HG03064 (cell line): ENCODE measurements at regions not wholly inside any gene's neighbourhood (a gene's known extent, or its start where the extent isn't known, plus 50 kb on each side); places are given as distances from the start of the nearest gene placed in this dataset.
"Not testable (repeated sequence)": the region's sequence is repeated elsewhere in the genome, so short reads cannot be mapped to it uniquely, and the experiment has no call there.

Experiments
- ATAC-seq: cut with Tn5 transposase; IDR thresholded peaks from one replicate; pipeline ENCODE4 v1.9.1; 2021; ENCODE audit warnings: low read depth; ENCODE audit not compliant: unreplicated experiment

DNA sequence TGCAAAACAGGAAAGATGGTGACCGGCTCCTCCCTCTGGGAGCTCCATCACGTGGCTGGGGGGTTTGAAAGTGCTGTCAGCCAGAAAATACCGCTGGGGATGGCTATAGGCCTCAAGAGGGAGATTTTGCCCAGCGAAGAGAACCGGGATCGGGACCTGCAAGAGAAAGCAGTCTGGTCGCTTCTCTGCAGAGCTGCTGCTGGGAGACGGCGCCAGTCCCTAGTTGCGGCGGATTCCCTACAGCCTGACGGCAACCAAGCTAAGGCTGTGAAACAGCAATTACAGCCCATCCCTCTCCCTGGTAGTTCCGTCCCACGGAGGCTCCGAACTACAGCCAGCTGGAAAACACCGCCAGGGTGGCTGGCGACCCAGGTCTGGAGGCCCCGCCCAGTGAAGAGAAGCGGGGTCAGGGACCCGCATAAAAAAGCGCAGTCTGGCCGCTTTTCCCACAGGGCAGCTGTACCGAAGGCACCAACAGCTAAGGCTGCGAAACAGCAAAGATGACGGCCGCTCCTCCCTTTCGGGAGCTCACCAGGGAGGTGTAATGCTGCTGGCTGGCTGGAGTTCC is 238.1 kb upstream of the IRAK1BP1 start:
- no peak for ATAC-seq

DNA sequence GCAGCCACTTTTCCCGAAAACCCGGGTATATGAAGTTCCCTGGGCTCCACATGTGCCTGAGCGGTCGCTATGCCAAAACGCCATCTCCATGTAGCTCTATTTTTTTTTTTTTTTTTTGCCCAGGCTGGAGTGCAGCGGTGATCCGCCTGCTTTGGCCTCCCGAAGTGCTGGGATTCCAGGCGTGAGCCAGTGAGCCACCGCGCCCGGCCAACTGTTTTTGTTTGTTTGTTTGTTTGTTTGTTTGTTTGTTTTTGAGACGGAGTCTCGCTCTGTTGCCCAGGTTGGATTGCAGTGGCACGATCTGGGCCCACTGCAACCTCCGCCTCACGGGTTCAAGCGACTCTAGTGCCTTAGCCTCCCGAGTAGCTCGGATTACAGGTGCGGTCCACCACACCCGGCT is 237.5 kb upstream of the IRAK1BP1 start:
- no peak for ATAC-seq

DNA sequence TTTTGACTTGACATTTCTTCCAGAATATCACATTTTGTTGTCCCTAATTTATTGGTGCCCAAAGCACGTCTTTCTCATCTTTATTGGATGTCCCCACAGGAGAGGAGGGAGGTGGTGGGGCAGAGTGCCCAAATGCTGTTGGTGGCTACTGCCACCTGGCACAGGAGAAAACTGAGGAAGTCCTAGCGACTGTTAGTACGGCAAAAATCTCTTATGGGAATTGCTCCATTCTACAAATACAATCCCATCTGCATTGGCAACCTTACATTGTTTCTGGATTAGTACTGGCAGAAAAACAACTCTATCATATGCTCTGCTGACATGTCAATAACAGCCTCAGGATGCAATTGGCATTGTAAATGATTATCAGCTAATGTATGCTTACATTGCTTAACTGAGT is 235.4 kb upstream of the IRAK1BP1 start:
- no peak for ATAC-seq

DNA sequence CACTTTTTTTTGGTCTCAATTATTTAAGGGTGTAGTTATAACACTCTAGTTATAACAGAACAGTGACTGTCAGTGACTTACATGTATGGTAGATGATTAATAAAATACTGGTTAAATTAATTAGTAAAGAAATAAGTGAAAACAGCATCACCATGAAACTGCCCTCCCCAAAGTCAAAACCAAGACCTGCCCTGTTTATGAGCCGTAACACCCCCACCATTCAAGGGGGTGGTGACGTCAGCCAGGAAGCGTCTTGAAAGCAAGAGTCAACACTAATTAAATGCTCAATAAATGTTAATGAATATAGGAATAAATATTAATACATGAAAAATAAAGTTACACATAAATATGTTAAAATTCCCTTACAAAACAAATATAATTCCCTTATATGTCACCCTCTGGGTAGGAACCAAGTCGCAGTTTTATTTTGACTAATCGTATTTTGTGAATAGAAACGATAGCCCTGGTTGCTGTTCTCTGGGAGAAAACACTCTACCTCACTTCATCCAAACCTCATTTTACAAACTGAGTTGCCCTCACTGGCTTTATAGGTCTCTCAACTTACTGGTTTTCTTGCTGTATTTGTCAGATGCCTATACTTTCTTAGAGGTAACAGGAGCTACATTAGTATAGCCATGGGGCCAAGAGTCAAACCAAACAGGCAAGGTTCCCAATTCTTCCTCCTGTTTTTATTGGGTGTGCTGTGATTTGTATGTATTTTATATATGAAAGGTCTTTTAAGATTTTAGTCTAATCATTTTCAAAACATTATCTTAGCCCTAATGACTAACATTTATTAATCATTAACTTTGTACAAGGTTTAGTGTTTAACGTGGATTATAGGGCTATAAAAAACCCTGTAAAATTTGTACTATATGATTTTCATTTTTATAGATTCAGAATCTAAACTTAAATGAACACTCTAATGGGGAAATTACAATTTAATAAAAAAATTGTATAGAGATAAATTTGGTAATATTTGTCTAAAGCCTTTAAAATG is 227.9 kb upstream of the IRAK1BP1 start:
- no peak for ATAC-seq

DNA sequence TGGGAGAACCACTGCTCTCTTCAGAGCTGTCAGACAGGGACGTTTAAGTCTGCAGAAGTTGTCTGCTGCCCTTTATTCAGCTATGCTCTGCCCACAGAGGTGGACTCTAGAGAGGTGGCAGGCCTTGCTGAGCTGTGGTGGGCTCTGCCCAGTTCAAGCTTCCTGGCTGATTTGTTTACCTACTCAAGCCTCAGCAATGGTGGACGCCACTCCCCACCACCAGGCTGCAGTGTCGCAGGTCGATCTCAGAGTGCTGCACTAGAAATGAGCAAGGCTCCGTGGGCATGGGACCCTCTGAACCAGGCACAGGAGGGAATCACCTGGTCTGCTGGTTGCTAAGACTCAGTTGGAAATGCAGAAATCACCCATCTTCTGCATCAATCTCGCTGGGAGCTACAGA is 223.4 kb upstream of the IRAK1BP1 start:
- not testable (repeated sequence) for ATAC-seq

DNA sequence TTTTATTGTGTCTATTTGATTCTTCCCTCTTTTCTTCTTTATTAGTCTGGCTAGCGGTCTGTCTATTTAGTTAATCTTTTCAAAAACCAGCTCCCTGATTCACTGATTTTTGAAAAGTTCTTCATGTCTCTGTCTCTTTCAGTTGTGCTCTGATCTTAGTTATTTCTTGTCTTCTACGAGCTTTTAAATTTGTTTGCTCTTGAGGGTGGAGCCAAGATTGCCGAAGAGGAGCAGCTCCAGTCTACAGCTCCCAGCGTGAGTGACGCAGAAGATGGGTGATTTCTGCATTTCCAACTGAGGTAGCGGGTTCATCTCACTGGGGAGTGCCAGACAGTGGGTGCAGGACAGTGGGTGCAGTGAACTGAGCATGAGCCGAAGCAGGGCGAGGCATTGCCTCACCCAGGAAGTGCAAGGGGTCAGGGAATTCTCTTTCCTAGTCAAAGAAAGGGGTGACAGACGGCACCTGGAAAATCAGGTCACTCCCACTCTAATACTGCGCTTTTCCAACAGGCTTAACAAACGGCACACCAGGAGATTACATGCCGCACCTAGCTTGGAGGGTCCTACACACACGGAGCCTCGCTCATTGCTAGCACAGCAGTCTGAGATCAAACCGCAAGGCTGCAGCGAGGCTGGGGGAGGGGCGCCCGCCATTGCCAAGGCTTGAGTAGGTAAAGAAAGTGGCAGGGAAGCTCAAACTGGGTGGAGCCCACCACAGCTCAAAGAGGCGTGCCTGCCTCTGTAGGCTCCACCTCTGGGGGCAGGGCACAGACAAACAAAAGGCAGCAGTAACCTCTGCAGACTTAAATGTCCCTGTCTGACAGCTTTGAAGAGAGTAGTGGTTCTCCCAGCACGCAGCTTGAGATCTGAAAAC is 220.6 kb upstream of the IRAK1BP1 start:
- ATAC-seq = not testable (repeated sequence)

DNA sequence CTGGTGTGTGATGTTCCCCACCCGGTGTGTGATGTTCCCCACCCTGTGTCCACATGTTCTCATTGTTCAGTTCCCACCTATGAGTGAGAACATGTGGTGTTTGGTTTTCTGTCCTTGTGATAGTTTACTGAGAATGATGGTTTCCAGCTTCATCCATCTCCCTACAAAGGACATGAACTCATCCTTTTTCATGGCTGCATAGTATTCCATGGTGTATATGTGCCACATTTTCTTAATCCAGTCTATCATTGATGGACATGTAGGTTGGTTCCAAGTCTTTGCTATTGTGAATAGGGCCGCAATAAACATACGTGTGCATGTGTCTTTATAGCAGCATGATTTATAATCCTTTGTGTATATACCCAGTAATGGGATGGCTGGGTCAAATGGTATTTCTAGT is 201.5 kb upstream of the IRAK1BP1 start:
- ATAC-seq = not testable (repeated sequence)

DNA sequence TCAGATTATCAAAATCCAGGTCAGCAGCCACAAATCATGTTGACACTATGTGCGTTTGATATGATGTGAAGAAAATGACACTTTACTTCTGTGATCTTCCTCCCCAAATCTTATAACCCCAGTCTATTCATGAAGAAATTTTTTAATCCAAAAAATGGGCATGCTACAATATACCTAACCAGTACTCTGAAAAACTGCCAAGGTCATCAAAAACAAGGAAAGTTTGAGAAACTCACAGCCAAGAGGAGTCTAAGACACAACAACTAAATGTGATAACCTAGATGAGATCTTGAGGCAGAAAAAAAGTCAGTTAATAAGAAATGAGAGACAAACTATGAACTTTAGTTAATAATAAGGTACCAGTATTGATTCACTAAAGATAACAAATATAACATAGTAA is 200.6 kb upstream of the IRAK1BP1 start:
- no peak for ATAC-seq

DNA sequence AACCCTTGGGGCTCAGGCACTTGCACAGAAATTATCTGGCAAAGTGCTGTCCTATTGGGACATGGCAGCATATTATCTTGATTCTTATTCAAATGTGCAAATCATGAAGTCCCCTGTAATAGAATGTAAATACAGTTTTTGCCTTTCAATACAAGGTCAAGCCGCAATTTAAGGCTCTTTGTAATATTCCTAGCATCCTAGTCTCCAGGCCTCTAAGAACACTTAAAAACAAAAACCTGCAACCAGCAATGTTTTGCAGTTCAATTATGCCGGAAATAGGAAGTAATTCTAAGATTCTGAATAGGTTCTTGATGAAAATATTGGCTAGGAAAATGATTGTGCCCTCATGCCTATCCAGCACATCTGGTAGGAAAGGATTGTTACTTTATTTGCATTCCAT is 197.2 kb upstream of the IRAK1BP1 start:
- no peak for ATAC-seq

DNA sequence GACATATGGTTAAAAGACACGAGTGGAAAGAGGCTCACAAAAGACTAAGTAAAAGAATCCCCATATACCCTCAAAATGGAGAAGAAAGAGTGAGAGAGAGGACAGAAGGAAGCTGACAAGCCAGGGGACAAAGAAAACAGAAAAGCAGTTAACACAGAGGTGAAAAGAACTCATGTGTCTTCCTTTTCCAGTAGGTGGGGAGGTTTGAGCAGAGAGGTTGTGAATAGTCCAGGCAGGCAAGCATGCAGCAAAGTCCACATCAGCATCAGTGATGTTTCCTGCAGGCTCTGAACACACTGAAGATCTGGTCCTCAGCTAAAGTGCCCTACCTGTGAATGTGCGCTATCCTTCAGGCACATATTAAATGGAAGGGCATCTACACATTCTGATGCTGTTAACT is 196.5 kb upstream of the IRAK1BP1 start:
- ATAC-seq = no peak

DNA sequence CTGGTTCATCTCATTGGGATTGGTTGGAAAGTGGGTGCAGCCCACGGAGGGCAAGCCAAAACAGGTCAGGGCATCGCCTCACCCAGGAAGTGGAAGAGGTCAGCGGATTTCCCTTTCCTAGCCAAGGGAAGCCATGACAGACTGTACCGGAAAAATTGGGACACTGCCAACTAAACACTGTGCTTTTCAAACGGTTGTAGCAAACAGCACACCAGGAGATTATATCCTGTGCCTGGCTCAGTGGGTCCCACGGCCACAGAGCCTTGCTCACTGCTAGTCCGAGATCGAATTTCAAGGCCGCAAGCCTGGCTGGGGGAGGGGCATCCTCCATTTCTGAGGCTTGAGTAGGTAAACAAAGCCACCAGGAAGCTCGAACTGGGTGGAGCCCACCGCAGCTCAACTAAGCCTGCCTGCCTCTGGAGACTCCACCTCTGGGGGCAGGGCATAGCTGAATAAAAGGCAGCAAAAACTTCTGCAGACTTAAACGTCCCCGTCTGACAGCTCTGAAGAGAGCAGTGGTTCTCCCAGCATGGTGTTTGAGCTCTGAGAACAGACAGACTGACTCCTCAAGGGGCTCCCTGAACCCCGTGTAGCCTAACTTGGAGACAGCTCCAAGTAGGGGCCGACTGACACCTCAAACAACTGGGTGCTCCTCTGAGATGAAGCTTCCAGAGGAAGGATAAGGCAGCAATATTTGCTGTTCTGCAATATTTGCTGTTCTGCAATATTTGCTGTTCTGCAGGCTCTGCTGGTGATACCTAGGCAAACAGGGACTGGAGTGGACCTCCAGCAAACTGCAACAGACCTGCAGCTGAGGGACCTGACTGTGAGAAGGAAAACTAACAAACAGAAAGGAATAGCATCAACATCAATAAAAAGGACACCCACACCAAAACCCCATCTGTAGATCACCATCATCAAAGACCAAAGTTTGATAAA is 191.0 kb upstream of the IRAK1BP1 start:
- not testable (repeated sequence) for ATAC-seq

DNA sequence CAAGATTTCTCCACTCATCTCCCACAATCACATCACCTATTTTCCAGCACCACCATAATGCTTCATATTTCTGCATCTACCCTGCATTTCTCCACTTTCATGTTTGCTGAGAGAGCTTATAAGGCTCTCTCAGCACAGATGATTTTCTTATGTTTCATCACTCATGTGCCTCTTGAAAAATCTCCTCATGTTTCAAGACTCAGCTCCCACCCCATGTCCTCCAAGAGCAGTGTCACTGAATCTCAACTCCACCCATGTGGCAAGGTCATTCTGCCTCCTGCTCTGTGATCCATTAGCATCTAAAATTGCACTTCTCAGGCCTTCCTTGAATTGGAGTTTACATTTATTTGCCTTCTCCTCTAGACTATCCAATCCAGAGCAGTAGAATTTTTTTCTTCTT is 178.7 kb upstream of the IRAK1BP1 start:
- no peak for ATAC-seq

DNA sequence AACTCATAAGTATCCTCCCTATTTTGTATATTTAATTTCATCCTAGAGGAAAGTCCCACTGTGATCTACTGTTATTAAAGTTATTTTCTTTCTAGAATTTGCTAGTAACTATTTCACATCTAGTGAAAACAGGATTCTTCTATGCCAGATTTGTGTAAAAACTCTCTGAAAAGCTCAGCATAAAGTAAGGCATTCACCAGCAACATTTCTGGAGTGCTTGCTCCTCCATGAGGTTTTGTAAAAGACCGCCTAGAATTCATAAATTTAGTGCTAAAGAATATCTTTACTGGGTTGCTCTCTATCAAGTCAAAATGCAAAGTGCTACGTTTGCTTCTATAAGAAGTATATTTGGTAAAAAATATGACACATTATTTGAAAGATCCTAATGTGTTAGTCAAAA is 173.5 kb upstream of the IRAK1BP1 start:
- ATAC-seq = no peak

DNA sequence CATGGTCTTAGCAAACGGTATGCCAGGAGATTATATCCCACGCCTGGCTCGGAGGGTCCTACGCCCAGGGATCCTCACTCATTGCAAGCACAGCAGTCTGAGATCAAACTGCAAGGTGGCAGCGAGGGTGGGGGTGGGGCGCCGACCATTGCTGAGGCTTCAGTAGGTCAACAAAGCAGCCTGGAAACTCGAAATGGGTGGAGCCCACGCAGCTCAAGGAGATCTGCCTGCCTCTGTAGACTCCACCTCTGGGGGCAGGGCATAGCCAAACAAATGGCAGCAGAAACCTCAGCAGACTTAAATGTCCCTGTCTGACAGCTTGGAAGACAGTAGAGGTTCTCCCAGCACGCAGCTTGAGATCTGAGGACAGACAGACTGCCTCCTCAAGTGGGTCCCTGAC is 172.7 kb upstream of the IRAK1BP1 start:
- ATAC-seq = not testable (repeated sequence)

DNA sequence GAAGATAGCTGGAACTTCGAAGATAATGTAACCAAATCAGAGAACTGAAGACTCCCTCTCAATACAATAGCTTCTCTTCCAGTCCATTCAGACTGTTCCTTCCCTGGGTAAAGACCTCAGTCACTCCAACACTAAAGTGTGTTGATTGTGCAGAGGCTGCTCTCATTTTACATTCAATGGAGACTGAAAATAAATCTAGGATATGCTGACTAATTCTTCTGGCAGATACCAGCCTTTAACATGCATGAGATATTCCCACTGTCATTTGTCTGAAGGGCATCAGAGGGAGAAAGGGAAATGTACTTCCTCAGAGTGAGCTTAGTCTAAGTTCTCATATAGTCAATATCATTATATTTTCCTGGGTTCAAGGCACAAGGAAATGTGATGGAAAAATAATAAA is 166.4 kb upstream of the IRAK1BP1 start:
- ATAC-seq = no peak

DNA sequence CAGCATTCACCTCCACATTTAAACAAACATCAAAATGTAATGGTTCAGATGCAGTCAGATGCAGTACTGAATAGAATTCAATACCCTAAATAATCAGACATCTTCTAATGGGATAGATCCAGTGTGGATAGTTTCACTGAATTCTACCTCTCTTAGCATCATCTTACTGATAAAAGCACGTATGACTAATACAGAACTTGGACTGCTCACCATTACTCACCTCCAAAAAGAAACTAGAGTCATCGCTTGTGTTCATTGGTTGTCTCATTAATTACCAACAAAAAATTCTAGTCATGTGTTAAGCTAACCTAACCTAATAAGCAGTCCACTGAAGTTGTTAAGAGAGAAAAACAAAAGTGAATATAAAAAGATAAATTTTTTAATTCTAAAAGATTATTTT is 165.9 kb upstream of the IRAK1BP1 start:
- ATAC-seq = no peak

DNA sequence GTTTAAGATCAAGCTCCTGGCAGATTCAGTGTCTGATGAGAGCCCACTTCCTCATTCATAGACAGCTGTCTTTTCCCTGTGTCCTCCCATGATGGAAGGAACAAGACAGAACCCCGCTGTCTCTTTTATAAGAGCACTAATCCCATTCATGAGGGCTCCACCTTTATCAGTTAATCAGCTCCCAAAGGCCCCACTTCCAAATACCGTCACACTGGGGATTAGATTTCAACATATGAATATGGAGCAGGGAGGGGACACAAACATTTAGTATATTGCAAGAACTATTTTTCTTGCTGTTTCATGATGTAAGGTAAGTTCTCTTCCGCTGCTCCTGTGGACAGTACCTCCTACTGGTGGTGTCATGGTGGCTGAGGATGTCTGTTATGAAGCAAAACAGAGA is 158.3 kb upstream of the IRAK1BP1 start:
- no peak for ATAC-seq

DNA sequence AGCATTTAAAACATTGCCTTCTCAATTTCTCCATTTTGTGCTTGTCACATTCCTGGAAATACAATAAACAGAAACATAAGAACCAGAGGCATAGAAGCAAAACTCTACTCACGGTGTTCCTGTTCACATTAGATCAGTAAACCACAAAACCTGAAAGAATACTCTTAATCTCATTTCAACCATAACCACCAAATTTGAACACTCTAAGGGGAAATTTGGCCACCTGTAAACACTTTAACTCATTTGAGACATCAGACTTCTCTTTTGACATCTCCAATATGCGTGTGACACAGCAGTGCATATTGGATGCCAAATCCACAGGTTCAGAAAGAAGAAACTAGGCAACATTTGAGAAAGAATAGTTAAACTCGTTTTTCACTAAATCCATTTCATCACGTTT is 153.8 kb upstream of the IRAK1BP1 start:
- ATAC-seq = no peak

DNA sequence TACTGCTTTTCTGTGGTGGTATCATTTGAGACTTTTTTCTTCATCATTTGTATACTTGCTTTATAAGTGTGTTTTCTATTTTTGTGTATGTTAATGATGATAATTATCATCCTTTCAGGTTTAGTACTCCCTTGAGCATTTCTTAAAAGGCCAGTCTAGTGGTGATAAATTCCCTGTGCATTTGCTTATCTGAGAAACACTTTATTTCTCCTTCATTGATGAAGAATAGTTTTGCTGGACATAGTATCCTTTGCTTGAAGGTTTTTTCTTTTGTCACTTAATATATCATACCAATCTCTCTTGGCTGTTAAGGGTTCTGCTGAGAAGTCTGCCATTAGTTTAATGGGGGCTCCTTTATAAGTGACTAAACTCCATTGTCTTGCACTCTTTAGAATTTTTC is 123.2 kb upstream of the IRAK1BP1 start:
- ATAC-seq = no peak

DNA sequence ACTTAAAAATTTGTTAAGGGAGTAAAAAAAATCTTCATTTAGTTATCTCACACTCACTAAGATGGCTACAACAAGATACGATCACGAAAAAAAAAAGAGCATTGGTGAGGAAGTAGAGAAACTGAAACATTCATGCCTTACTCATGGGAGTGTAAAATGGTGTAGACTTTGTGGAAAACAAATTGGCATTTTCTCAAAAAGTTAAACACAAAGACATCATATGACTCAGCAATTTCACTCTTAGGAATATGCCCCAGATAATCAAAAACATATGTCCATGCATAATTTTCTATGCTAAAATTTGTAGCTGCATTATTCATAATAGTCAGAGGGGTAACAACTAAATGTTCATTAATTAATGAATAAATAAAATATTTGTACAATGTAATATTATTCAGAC is 120.9 kb upstream of the IRAK1BP1 start:
- no peak for ATAC-seq
